IPS DF 6.9 (cell line): ENCODE measurements at regions not wholly inside any gene's neighbourhood (a gene's known extent, or its start where the extent isn't known, plus 50 kb on each side); places are given as distances from the start of the nearest gene placed in this dataset.
"Not testable (repeated sequence)": the region's sequence is repeated elsewhere in the genome, so short reads cannot be mapped to it uniquely, and the experiment has no call there.

Experiments used
- DNase-seq: peaks from one replicate; pipeline ENCODE4 v3.0.0-alpha.2; 2013; ENCODE audit warnings: low read depth, low spot score
- H3K27ac ChIP-seq: one replicate; pipeline ENCODE4 v1.5.1; 2013; ENCODE audit warnings: low read length, control low read depth
- H3K27me3 ChIP-seq: 2 replicates; pipeline ENCODE4 v1.6.1; 2013; ENCODE audit warnings: mild to moderate bottlenecking, low read length; ENCODE audit not compliant: control insufficient read depth, insufficient read depth
- H3K36me3 ChIP-seq: 2 replicates; pipeline ENCODE4 v1.6.1; 2013; ENCODE audit warnings: low read length; ENCODE audit not compliant: control insufficient read depth, insufficient read depth
- H3K4me1 ChIP-seq: 2 replicates; pipeline ENCODE4 v1.6.1; 2013; ENCODE audit warnings: low read length; ENCODE audit not compliant: control insufficient read depth, insufficient read depth
- H3K4me3 ChIP-seq: 2 replicates; pipeline ENCODE4 v1.5.1; 2013; ENCODE audit warnings: mild to moderate bottlenecking, low read length
- H3K9me3 ChIP-seq: 2 replicates; pipeline ENCODE4 v1.6.1; 2013; ENCODE audit warnings: low read length, inconsistent platforms; ENCODE audit not compliant: control insufficient read depth, insufficient read depth
- WGBS: extraction: QIAGEN DNeasy Blood & Tissue Kit; methylation state at CpG from one replicate; pipeline ENCODE4 v1.1.7; 2013; ENCODE audit warnings: mixed read lengths, missing lambda C conversion rate; ENCODE audit not compliant: insufficient read length, insufficient coverage; 5-methylcytosine and 5-hydroxymethylcytosine counted together

DNA sequence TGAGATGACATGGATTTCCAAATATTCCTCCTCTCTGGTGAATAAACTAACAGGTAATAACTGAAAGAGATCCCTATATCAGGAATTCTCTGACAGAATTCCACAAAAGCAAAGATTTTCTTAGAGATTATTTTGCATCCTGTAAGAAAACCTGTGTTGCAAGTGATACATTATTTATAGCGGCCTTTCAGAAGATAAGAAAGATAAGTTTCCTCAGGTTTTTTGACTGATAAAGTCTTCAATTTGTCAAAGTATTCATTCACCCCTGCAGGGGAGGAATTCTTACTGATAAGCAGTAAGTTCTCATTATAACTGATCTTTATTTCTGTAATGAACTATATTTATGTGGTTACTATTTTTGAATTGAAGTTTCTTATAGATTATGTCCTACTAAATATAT, 554.0 kb downstream of the ARL4A start:
- Histone ChIP-seq H3K36me3 (no peaks in the 10 kb centered on the region), H3K4me3 (no peak overlapping the region), H3K27me3 (no peaks in the 10 kb centered on the region), H3K9me3 (no peaks in the 10 kb centered on the region), H3K4me1 (no peaks in the 10 kb centered on the region), H3K27ac (no peak overlapping the region)
- no peak for DNase-seq
- no CpG with 5 or more reads among the region's 1 CpG for WGBS

DNA sequence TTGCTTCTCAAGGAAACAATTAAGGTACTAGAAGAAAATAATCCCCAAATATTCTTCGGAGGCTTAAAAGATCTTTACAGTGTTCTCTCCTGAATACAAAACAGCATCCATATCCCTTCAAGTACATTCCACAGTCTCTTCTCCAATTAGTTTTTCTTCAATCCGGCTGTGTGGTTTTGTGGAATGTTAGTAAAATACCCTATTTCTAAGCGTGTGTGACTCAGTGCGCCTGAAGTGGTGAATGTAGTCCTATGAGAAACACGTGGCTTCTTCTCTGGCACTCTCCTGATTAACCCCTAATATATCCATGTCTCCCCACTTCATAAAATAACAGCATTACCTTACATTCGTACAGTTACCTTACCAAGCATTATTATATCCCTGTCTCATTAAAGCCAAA, 570.2 kb downstream of the ARL4A start:
- H3K4me1 ChIP-seq = no peaks in the 10 kb centered on the region
- no peaks in the 10 kb centered on the region for H3K36me3 ChIP-seq
- no peak overlapping the region for H3K27ac ChIP-seq
- no peak for DNase-seq
- no peaks in the 10 kb centered on the region for H3K9me3 ChIP-seq
- H3K4me3 ChIP-seq = no peak overlapping the region
- no CpG with 5 or more reads among the region's 6 CpGs for WGBS
- H3K27me3 ChIP-seq = no peaks in the 10 kb centered on the region

DNA sequence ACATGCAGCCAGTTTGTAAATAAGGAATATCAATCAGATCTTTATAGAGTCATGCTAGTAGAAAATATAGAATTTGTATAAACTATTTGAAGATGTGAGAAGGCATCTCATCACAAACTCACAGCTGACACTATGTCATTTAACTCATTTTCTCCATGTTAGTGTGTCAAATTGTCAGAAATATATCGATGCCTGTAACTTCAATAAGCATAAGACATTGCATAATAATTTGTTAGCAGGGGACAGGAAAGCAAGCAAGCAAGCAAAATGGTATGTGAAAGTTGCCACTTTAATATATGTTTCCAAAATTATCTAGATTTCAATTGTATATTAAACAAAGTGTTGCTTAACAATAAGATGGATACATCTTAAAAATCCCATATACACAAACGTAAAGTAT, 571.0 kb downstream of the ARL4A start:
- WGBS = no CpG with 5 or more reads among the region's 2 CpGs
- Histone ChIP-seq H3K9me3 (no peaks in the 10 kb centered on the region), H3K4me1 (no peaks in the 10 kb centered on the region), H3K4me3 (no peak overlapping the region), H3K27me3 (no peaks in the 10 kb centered on the region), H3K36me3 (no peaks in the 10 kb centered on the region), H3K27ac (no peak overlapping the region)
- no peak for DNase-seq

DNA sequence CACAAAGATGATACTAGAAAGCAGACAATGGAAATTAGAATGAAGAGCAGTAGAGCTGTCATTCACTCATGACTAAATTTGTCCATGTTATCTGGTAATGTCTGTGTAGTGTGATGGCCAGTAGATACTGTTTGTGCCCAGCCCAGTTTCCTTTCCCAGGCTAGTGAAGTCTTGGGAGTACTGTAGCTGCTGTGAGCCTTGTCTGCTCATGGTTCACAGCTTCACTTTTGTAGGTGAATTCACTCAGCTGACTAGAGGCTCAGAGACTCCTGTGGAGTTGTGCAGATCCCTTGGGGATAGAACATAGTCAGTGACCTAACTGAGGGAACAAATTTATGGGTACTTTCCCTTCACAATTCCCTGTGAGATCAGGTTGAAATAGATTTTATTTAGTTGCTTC, 572.5 kb downstream of the ARL4A start:
- Histone ChIP-seq H3K4me3 (no peak overlapping the region), H3K4me1 (no peaks in the 10 kb centered on the region), H3K36me3 (no peaks in the 10 kb centered on the region), H3K27me3 (no peaks in the 10 kb centered on the region), H3K9me3 (no peaks in the 10 kb centered on the region), H3K27ac (no peak overlapping the region)
- DNase-seq = no peak

DNA sequence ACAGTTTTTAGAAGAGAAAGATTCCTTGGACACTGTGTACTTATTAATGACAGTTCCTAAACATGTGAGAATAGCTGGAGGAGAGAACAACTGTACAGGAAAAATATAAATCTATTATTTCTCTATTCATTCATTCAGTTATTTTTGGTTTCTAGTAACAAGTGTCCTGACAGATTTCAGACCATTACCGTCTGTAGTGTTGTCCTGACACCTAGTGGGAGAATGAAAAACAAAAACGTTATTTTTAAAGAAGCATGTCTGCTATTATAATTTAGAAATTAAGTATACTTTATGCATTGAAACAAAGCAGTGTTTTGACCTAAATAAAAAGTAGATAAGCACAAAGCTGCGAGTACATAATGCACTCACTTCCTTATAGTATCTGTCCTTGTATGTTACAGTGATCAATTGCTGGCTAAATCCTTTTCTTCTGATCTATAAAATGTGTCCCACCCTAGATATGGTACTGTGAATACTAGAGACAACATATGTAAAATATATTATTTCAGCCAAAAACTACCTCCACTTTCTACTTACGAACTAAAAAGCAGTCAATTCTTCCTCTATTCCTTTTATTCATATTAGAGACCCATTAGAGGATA, 575.6 kb downstream of the ARL4A start:
- H3K4me3 ChIP-seq = no peak overlapping the region
- H3K4me1 ChIP-seq = no peaks in the 10 kb centered on the region
- 100% methylated on average over 1 of the region's 4 CpGs for WGBS
- no peak overlapping the region for H3K27ac ChIP-seq
- H3K27me3 ChIP-seq = no peaks in the 10 kb centered on the region
- no peaks in the 10 kb centered on the region for H3K9me3 ChIP-seq
- DNase-seq = no peak
- no peaks in the 10 kb centered on the region for H3K36me3 ChIP-seq

DNA sequence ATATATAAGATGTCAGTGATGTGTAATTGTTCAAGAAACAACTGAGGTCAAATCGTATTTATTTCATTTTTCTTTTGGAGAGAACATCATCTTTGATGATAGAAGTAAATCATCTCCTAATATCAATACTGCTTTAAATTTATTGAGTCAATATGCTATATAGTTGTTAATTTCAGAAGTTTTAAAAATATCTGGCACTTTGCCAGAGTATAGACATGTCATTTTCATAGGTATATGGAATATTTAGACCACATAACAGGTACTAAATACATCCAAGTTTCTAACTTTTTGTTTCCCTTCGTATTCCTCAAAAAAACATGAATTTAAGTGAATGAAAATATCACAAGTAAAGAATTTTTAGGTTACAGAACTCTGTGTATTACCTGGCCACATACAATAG, 577.8 kb downstream of the ARL4A start:
- no peak for DNase-seq
- Histone ChIP-seq H3K27ac (no peak overlapping the region), H3K27me3 (no peaks in the 10 kb centered on the region), H3K36me3 (no peaks in the 10 kb centered on the region), H3K4me3 (no peak overlapping the region), H3K4me1 (no peaks in the 10 kb centered on the region), H3K9me3 (no peaks in the 10 kb centered on the region)
- WGBS = no CpG with 5 or more reads among the region's 2 CpGs

DNA sequence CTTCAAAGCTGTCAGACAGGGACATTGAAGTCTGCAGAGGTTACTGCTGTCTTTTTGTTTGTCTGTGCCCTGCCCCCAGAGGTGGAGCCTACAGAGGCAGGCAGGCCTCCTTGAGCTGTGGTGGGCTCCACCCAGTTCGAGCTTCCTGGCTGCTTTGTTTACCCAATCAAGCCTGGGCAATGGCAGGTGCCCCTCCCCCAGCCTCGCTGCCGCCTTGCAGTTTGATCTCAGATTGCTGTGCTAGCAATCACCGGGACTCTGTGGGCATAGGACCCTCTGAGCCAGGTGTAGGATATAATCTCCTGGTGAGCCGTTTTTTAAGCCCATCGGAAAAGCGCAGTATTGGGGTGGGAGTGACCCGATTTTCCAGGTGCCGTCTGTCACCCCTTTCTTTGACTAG, 586.8 kb downstream of the ARL4A start:
- H3K36me3 ChIP-seq, H3K4me1 ChIP-seq, H3K9me3 ChIP-seq, H3K27ac ChIP-seq, H3K4me3 ChIP-seq, H3K27me3 ChIP-seq, DNase-seq: not testable (repeated sequence)
- WGBS = no CpG with 5 or more reads among the region's 9 CpGs

DNA sequence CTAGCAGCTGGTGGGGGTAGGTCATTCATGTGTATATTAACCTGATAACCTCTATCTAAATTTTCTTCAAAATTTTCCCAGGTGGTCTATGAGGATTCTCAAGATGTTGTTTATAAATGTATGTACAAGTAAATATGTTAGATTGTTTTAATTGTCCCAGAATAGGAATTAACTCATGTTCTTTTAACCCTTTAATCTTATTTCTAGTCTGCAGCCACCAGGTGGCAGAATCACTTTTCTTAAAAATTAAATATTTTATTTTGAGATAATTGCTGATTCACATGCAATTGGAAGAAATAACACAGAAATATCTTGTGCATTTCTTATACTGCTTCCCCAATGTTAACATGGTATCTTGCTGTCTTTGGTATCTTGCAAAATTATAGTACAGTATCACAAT, 589.5 kb downstream of the ARL4A start:
- H3K27ac ChIP-seq = no peak overlapping the region
- H3K27me3 ChIP-seq = no peaks in the 10 kb centered on the region
- H3K4me3 ChIP-seq = no peak overlapping the region
- no peaks in the 10 kb centered on the region for H3K9me3 ChIP-seq
- no peaks in the 10 kb centered on the region for H3K36me3 ChIP-seq
- H3K4me1 ChIP-seq = no peaks in the 10 kb centered on the region
- no peak for DNase-seq

DNA sequence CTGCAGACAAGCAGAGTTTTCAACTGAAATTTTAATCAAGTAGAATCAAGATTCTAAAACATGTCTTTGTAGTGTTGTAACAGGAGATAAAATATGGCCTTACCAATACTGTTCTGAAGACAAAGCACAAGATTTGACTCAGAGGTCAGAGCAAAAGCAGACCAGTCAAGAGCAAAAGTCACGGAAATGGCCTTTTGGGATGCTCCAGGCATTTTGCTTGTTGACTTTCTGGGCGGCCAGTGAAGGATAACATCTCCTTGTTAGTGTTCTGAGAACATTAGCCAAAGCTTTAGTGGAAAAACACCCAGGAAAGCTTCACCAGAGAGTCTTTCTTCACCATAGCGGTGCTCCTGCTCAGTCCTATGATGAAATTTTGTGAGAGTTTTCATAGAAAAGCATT, 590.6 kb downstream of the ARL4A start:
- DNase-seq = no peak
- no peak overlapping the region for H3K27ac ChIP-seq
- no peaks in the 10 kb centered on the region for H3K36me3 ChIP-seq
- no CpG with 5 or more reads among the region's 3 CpGs for WGBS
- H3K9me3 ChIP-seq = no peaks in the 10 kb centered on the region
- H3K4me1 ChIP-seq = no peaks in the 10 kb centered on the region
- H3K4me3 ChIP-seq = no peak overlapping the region
- H3K27me3 ChIP-seq = no peaks in the 10 kb centered on the region

DNA sequence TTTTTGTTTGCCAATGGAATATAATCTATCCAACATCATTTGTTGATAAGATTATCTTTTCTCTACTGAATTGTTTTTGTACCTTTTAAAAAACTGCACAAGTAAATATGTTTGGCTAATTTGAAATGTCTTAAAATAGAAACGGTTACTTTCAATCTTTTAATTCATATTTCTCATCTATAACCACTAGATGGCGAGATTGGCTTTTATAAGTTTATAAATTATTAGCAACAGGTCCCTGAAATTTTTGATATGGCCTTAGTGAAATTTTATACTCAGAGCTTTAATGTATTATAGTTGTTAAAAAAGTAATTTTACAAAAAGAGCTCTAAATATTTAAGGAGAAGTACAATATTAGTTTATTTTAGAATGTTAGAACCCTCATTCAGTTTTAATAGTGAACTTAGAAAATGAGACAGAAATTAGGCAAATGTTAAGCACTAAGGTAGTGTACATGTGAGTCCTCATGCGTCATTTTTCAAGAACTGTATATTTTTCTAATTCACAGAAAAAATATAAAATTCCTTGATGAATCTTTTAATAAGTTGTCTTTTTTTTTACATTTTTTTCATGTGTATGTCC, 592.5 kb downstream of the ARL4A start:
- DNase-seq = no peak
- H3K4me3 ChIP-seq = no peak overlapping the region
- WGBS = no CpG with 5 or more reads among the region's 3 CpGs
- H3K27ac ChIP-seq = no peak overlapping the region
- H3K36me3 ChIP-seq = no peaks in the 10 kb centered on the region
- no peaks in the 10 kb centered on the region for H3K4me1 ChIP-seq
- H3K9me3 ChIP-seq = no peaks in the 10 kb centered on the region
- H3K27me3 ChIP-seq = no peaks in the 10 kb centered on the region

DNA sequence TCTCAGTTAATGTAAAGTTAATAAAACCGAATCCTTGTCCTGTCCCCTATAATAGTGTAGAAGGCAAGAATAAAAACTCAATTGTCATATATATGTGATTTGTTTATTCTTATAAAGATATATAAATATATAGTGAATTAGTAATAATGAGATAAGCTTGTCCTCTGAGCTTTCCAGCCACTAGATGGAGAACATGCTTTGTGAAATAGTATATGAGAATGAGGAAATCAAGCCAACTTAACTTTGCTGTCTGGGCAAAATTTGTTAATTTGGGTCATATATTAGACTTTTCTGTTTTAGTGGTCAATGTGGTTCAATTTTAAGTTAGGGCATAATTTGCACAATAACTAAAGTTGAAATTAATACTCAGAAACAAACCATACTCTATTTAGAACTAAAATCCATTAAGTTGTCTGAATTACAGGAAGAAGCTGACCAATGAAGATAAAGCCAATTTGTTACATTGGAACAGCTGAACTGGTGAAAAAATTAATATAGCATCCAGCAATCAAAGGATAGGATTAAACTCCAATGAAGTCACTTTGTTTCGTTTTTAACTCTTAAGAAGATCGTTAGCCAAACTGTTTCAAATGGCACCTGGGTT, 595.0 kb downstream of the ARL4A start:
- H3K9me3 ChIP-seq = no peaks in the 10 kb centered on the region
- no peaks in the 10 kb centered on the region for H3K4me1 ChIP-seq
- no peak for DNase-seq
- WGBS = no CpG with 5 or more reads among the region's 3 CpGs
- H3K27ac ChIP-seq = no peak overlapping the region
- H3K4me3 ChIP-seq = no peak overlapping the region
- no peaks in the 10 kb centered on the region for H3K27me3 ChIP-seq
- H3K36me3 ChIP-seq = no peaks in the 10 kb centered on the region
